ENCODE measurements at regions not wholly inside any gene's neighbourhood (a gene's known extent, or its start where the extent isn't known, plus 50 kb on each side); places are given as distances from the start of the nearest gene placed in this dataset.

GRCh38 chr7:19944363-19945120 lies 171.1 kb upstream of the TMEM196 start:
- Histone ChIP-seq H3K4me1 (ENCODE audit: insufficient read depth, low read length) (no peaks in the 10 kb centered on the region), H3K9me3 (ENCODE audit: control insufficient read depth in 1 of 2, insufficient read depth in 1 of 2, low read length in 2 of 2) (no peaks in the 10 kb centered on the region), H3K27ac (ENCODE audit: low read depth in 1 of 2, low read length in 2 of 2) (no peak overlapping the region), H3K4me3 (ENCODE audit: low read length) (no peak overlapping the region), H3K36me3 (ENCODE audit: insufficient read depth, low read length) (no peaks in the 10 kb centered on the region), H3K27me3 (ENCODE audit: control insufficient read depth in 1 of 2, insufficient read depth in 2 of 2, low read length in 2 of 2) (no peaks in the 10 kb centered on the region)
- no peaks in the 10 kb centered on the region for H3K4me1 Mint-ChIP-seq (ENCODE audit: low read depth)
- DNase-seq (no peak), ATAC-seq (ENCODE audit: poor library complexity) (no peak)
- H3K27ac Mint-ChIP-seq: no peak overlapping the region
- CTCF ChIA-PET: no interaction called here
- peaks cover 2% of the 10 kb centered on the region for H3K9me3 Mint-ChIP-seq
- no peaks in the 10 kb centered on the region for H3K27me3 Mint-ChIP-seq
- POLR2A ChIA-PET: no interaction called here
- TF ChIP-seq CTCF (IDR thresholded peaks at IDR 0.05): no peak
- no peak overlapping the region for H3K4me3 Mint-ChIP-seq
- intact Hi-C loops (cut with DNase I, micrococcal nuclease): no loop called here
- no peaks in the 10 kb centered on the region for H3K36me3 Mint-ChIP-seq (ENCODE audit: low read depth)

- H3K4me3 ChIP-seq (ENCODE audit: low read length): no peak overlapping the region
- no peaks in the 10 kb centered on the region for H3K36me3 ChIP-seq (ENCODE audit: insufficient read depth, low read length)
- ChIA-PET CTCF (no interaction called here), POLR2A (no interaction called here)
- H3K4me3 Mint-ChIP-seq: no peak overlapping the region
- H3K9me3 Mint-ChIP-seq: peaks cover 8% of the 10 kb centered on the region
- H3K36me3 Mint-ChIP-seq (ENCODE audit: low read depth): no peaks in the 10 kb centered on the region
- H3K9me3 ChIP-seq (ENCODE audit: control insufficient read depth in 1 of 2, insufficient read depth in 1 of 2, low read length in 2 of 2): peaks cover 4 to 6% of the 10 kb centered on the region in 2 experiments
- no peaks in the 10 kb centered on the region for H3K27me3 ChIP-seq (ENCODE audit: control insufficient read depth in 1 of 2, insufficient read depth in 2 of 2, low read length in 2 of 2)
- H3K27ac ChIP-seq (ENCODE audit: low read depth in 1 of 2, low read length in 2 of 2): no peak overlapping the region
- no peaks in the 10 kb centered on the region for H3K27me3 Mint-ChIP-seq
- DNase-seq (no peak), ATAC-seq (ENCODE audit: poor library complexity) (no peak)
- H3K4me1 Mint-ChIP-seq (ENCODE audit: low read depth): no peaks in the 10 kb centered on the region
- TF ChIP-seq CTCF (IDR thresholded peaks at IDR 0.05): no peak
- intact Hi-C loops (cut with DNase I, micrococcal nuclease): no loop called here
- H3K27ac Mint-ChIP-seq: no peak overlapping the region
- H3K4me1 ChIP-seq (ENCODE audit: insufficient read depth, low read length): no peaks in the 10 kb centered on the region
Observed at GRCh38 chr7:19939746-19940145, 166.3 kb upstream of the TMEM196 start.

DNA sequence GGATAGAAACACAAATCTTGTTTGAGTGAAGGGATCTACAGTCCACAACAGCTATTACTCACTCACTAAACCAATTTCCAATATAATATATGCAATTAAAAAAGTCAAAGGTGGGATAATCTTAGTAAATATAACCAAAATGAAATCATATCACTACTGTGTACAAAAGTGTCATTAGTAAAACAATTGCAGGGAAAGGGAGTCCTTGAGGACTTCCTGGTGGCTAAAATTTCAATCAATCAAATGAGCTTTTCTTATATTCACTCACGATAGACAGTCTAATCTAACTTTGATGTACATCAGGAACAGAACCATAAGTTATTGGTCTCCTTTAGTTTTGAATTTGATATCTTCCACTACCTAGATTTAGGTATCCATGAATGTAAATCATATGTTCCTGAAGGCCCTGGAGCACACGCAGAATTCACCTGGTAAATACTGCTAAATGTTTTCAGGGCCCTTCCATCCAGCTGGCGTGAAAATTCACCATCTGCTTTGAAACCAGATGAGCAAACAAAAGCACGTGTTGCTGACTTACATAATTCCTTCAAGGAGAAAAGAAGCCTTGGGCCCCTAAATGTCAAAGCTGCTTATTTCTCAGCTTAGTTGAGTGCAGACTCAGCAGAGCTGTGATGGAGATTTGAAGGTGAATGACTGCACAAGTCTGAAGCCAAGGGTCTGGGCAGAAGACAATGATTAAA lies 159.3 kb upstream of the TMEM196 start:
- Histone ChIP-seq H3K27ac (ENCODE audit: low read depth in 1 of 2, low read length in 2 of 2) (no peak overlapping the region), H3K4me1 (ENCODE audit: insufficient read depth, low read length) (no peaks in the 10 kb centered on the region), H3K4me3 (ENCODE audit: low read length) (no peak overlapping the region), H3K9me3 (ENCODE audit: control insufficient read depth in 1 of 2, insufficient read depth in 1 of 2, low read length in 2 of 2) (peaks cover 4 to 11% of the 10 kb centered on the region in 2 experiments), H3K36me3 (ENCODE audit: insufficient read depth, low read length) (no peaks in the 10 kb centered on the region), H3K27me3 (ENCODE audit: control insufficient read depth in 1 of 2, insufficient read depth in 2 of 2, low read length in 2 of 2) (no peaks in the 10 kb centered on the region)
- POLR2A ChIA-PET: no interaction called here
- Mint-ChIP-seq H3K36me3 (ENCODE audit: low read depth) (no peaks in the 10 kb centered on the region), H3K27me3 (no peaks in the 10 kb centered on the region), H3K4me3 (no peak overlapping the region), H3K4me1 (ENCODE audit: low read depth) (no peaks in the 10 kb centered on the region), H3K27ac (no peak overlapping the region), H3K9me3 (peaks cover 10% of the 10 kb centered on the region)
- intact Hi-C loops (cut with DNase I, micrococcal nuclease): no loop called here
- ATAC-seq (ENCODE audit: poor library complexity) (no peak), DNase-seq (no peak)
- no peak for TF ChIP-seq CTCF (IDR thresholded peaks at IDR 0.05)
- CTCF ChIA-PET: no interaction called here

All from CD4-positive, alpha-beta T cell (primary cell).